ENCODE measurements at regions not wholly inside any gene's neighbourhood (a gene's known extent, or its start where the extent isn't known, plus 50 kb on each side); places are given as distances from the start of the nearest gene placed in this dataset.

DNA sequence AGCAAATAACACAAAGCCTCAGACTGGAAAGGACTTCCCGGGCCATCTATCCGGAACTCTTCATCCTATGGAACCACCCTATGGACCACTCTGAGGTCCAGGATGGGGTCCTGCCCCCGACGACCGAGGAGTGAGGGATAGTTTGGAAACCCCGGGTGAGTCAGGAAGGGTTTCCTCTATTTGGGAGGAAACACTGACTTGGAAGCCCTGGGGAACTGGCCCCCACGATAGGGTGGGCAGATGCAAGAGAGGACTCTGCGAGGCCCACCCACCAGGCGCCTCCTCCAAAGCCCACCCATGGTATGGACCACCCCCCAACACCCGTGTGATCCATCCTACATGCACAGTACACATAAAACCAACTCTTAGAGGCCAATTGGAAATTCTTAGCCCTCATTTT lies 69.4 kb downstream of the CPN2 start:
- no peak for DNase-seq

DNA sequence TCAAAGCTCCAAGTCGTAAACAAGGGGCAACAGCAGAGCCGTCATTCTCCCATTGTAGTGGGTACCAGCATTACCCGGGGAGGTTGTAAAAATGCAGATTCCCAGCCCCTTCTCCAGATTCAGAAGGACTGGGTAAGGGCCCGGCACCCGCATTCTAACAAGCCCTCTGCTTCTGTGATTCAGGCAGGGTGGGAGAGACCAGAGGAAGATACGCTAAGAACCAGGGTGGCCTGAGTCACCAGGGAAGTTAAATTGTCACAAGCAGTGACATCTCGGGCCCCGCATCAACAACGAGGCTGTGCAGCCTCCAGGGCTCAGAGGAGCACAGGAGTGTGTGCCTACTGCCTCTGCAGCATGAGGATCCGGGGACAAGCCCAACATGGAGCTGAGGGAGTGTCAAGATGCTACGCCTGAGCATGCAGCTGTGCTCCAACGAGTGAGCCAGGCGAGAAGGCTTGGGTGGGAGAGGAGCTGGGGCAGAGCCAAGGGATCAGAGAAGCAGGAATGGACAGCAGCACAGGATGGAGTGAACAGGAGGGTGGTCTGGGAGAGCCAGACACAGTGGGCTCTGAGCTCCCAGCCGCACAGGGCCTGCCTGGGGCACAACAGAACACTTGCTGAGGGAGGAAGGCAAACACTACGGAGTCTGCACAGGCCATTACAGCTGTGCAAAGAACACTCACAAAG lies 68.5 kb downstream of the CPN2 start:
- no peak for DNase-seq

DNA sequence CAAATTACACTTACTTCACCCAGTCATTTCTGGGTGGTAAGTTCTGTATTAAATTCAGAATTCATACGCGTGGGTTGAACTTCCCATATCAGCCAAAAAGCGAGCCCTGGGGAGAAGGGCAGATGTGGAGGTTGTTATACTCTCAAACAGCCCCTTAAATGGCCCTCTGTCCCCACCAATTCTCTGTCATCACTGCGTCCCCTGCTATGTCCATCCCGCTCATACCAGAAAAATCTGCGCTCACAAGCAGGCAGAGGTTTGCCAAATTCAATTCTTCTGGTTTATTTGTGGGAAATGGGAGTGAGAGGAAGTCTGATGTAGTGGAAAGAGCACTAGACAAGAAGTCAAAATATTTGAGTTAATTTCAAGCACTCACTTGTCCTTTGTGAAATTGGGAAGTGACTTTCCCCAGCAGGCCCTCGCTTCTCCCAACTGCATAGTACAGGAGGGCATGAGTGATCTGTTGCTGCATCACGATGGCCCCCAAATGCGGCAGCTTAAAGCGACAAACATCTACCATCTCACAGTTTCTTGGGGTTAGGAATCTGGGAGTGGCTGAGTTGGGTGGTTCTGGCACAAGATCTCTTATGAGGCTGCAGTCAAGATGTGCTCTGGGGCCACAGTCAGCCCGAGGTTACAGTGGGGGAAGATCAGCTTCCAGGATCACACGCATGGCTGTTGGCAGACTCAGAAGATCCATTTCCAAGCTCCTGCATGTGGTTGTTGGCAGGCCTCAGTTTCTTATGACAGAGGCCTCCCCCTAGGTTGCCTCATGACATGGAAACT lies 67.7 kb downstream of the CPN2 start:
- DNase-seq, result no peak

DNA sequence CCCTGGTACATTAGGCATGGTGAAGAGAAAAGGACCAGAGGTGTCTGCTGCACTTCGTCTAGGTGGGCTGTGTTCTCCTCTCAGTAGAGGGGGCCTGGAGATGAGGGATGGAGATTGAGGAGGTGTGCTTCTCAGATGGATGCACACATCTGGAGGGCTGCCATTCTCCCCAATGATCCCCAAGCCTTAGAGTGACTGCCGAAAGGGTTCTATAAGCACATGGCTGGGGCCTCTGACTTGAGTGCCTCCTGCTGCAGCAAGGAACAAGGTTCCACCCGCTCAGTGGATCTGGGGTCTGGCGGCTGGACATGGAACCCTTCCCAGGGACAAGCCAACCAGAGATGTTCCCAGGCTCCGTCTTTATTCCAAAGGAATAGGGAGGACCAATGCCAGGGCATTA lies 66.8 kb downstream of the CPN2 start:
- DNase-seq, result no peak

DNA sequence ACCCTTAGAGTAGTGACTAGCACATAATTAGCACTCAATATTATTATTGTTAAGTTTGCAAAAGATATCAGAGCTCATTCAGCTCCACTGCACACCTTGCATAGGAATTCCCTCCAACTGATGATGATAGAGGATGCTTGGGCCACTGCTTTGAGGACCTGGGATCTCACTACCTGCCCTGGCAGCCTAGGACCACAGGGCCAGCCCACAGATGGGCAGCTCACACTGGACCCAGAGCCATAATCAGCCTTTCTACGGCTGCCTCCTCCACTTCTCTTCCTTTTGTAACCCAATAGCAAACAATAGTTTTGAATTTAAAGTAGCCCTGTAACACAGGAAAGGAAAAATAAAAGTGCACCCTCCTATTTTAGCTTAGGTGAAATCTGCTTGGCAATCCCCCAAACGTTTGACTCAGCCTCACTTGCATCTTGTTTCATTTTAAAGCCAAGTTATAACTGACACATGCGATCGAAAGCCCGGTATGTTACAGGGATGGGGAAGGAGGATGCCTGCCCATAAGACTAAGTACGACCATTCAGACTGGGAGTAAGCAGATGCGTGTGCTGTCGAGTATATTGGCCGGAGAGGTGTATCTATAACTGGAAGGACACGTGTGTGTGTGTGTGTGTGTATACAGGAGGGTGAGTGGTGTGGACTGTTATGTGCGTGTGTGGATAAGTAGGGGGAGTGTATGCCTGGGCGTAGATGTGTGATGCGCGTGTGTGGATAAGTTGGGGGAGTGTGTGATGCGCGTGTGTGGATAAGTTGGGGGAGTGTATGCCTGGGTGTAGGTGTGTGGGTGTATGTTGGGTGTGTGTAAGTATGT lies 65.9 kb downstream of the CPN2 start:
- no peak for DNase-seq

DNA sequence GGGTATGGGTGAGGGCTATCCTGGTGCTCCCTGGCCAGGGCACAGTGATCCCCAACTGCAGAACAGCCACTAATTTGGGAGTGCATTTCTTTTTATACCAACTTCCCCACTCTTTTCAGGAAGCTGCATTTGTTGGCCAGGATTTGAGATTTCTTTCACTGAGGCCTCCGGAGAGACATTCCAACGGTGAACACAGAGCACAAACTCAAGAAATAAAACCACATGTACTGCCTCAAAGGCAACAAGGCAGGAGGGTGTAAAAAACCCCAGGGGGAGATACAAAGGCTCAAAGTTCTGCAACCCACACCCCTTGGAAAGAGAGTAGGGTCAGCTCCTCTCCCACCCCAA lies 65.3 kb downstream of the CPN2 start:
- no peak for DNase-seq

DNA sequence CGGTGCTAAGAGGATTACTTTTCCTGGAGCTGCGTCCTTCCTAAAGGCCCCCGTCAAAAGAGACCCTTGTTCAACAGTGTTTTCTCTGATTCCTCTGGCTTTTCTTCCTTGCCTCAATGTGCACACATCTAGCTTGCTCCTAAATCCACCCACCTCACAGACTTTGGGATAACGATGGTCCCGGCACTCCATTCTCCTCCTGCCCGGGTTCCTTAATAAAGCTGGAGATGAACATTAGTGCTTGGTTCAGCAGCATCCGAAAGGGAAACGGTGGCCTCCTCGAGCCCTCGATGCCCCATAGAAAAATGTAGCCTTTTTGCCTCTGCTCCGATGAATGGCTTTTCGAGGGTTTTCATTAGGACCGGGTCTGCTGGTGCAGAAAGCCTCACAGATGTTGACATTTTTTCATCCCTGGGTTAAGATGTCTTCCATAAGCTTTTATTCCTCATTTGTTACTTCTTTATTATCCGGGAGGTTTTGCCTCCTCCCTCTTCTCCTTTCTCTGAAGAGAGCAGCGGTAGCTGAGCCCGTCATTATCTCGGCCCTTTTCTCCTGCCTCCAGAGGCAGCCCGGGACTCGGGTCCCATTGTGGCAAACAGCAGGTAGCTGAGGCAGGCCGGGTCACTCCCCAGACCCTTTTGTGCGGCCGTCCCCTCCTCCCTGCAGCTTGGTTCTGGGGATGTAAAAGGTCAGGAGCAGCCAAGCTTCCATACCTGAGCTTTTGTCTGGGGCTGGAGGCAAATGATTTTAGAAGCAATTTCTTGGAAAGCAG lies 64.6 kb downstream of the CPN2 start:
- DNase-seq, result no peak

DNA sequence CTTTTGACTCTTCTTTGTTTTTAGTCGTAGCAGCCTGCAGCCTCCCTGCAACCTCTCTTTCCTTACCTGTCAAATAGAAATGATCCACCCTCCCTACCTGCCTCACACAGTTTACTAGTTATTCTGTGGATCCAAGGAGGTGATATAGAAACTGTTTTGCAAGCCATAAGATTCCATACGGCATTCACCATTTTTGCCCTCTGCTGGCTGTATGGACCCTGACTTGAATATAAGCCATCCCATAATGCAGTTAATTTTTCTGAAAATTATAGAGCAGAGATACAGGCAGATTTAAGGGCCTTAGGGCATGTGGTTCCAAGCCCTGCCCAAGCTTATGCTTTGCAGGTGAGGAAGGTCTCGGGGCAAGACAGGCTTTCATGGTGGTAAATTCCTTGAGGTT lies 63.8 kb downstream of the CPN2 start:
- DNase-seq, result no peak

DNA sequence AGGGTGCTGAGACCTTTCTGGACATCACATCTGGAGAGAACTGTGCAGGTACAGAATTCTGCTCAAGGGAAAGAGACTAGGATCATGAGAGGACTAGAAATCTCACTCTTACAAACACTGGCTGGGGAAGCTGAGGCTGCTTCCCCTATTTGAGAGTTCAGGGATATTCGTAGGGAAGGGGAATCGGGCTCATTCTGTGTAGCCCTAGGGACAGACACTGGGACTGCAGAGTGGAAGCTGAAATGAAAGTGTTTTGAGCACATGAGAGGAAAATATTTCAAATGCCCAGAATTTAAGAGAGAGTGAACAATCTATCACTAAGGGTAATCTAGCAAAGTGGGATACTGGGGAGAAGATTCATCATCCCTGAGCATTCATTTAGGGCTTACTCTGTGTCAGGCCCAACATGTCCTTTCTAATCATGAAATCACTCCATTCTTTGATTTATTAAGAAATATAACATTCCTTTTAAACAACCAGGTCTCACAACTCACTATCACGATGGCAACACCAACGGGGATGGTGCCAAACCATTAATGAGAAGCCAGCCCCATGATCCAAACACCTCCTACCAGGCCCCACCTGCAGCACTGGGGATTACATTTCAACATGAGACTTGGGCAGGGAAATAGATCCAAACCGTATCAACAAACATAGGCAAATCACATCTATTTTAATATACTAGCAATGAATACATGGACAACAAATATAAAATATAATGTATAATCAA lies 63.0 kb downstream of the CPN2 start:
- no peak for DNase-seq
